H1 (cell line): ENCODE measurements at regions not wholly inside any gene's neighbourhood (a gene's known extent, or its start where the extent isn't known, plus 50 kb on each side); places are given as distances from the start of the nearest gene placed in this dataset.

Experiments
- CTCF ChIA-PET: fragments of 300-600 bp; sonication (Branson Sonifier 250); formaldehyde crosslinking; loops from one replicate; lab custom pipeline; 2021; ENCODE audit not compliant: partially characterized antibody; lab: Charles Lee
- POLR2A ChIA-PET: fragments of 300-600 bp; sonication (Branson Sonifier 250); formaldehyde crosslinking; loops from one replicate; lab custom pipeline; 2021; ENCODE audit warnings: inconsistent platforms; ENCODE audit not compliant: partially characterized antibody; lab: Charles Lee
- DNase-seq, 2 experiments: peaks; one replicate each; pipeline versions ENCODE4 v3.0.0 to v3.0.0-alpha.2; 2010 to 2022; ENCODE audit warnings: low spot score in 2 of 2, low read depth in 1 of 2, mixed read lengths in 1 of 2
- FAIRE-seq: peaks from 2 replicates; lab custom pipeline; 2011; peaks lifted over from hg19 to GRCh38; lab: Jason Lieb, UNC
- H2AFZ ChIP-seq: 2 replicates; pipeline ENCODE4 v1.8.1; 2012; ENCODE audit warnings: low read length, inconsistent platforms
- H2AK5ac ChIP-seq: 2 replicates; pipeline ENCODE4 v1.6.1; 2013; ENCODE audit warnings: low read depth, low read length
- H2BK120ac ChIP-seq: replicated peaks from 2 replicates; pipeline ENCODE3; 2013; ENCODE audit warnings: low read depth, low read length, inconsistent platforms
- H2BK12ac ChIP-seq: 2 replicates; pipeline ENCODE4 v1.6.1; 2013; ENCODE audit warnings: low read depth, low read length
- H2BK15ac ChIP-seq: 2 replicates; pipeline ENCODE4 v1.6.1; 2013; ENCODE audit warnings: low read length
- H2BK20ac ChIP-seq: 2 replicates; pipeline ENCODE4 v1.6.1; 2013; ENCODE audit warnings: low read length
- H2BK5ac ChIP-seq: 2 replicates; pipeline ENCODE4 v1.6.1; 2013; ENCODE audit warnings: low read depth, low read length
- H3K14ac ChIP-seq: 2 replicates; pipeline ENCODE4 v1.6.1; 2013; ENCODE audit warnings: inconsistent platforms; ENCODE audit not compliant: insufficient read length
- H3K18ac ChIP-seq: 2 replicates; pipeline ENCODE4 v1.6.1; 2013; ENCODE audit warnings: low read length; ENCODE audit errors: extremely low read depth
- H3K23ac ChIP-seq: 2 replicates; pipeline ENCODE4 v1.6.1; 2013; ENCODE audit warnings: inconsistent platforms; ENCODE audit not compliant: insufficient read length
- H3K23me2 ChIP-seq: 2 replicates; pipeline ENCODE4 v1.6.1; 2013; ENCODE audit warnings: low read depth, low read length
- H3K27ac ChIP-seq: 2 replicates; pipeline ENCODE4 v1.6.1; 2011; ENCODE audit warnings: low read depth, low read length, inconsistent platforms
- H3K27me3 ChIP-seq, 4 experiments: replicated peaks in 1 of 4; 1 replicate in 1 of 4; 2 replicates in 3 of 4; pipeline versions ENCODE4 v1.6.1 to v1.8.1; 2011 to 2013; ENCODE audit warnings: low read length in 3 of 4, mild to moderate bottlenecking in 3 of 4, inconsistent platforms in 2 of 4, mixed read lengths in 2 of 4, moderate library complexity in 1 of 4; ENCODE audit not compliant: control insufficient read depth in 3 of 4, insufficient read depth in 3 of 4; ENCODE audit errors: extremely low read depth in 1 of 4
- H3K36me3 ChIP-seq, 4 experiments: 2 replicates each; pipeline versions ENCODE4 v1.6.1 to v1.8.1; 2011 to 2013; ENCODE audit warnings: mild to moderate bottlenecking in 4 of 4, low read length in 3 of 4, moderate library complexity in 2 of 4, control low read depth in 1 of 4, inconsistent platforms in 1 of 4; ENCODE audit not compliant: insufficient read depth in 4 of 4, control insufficient read depth in 2 of 4
- H3K4ac ChIP-seq: replicated peaks from 2 replicates; pipeline ENCODE3; 2013; ENCODE audit warnings: low read length, low read depth, mixed read lengths, inconsistent platforms; ENCODE audit not compliant: insufficient read length
- H3K4me1 ChIP-seq, 4 experiments: replicated peaks in 1 of 4; 1 replicate in 1 of 4; 2 replicates in 3 of 4; pipeline versions ENCODE4 v1.6.1 to v1.8.1; 2011 to 2013; ENCODE audit warnings: low read length in 3 of 4, inconsistent platforms in 2 of 4, mixed read lengths in 1 of 4; ENCODE audit not compliant: insufficient read depth in 4 of 4, control insufficient read depth in 3 of 4
- H3K4me2 ChIP-seq, 2 experiments: 2 replicates each; pipeline versions ENCODE4 v1.6.1 to v1.8.1; 2011 to 2013; ENCODE audit warnings: low read depth in 2 of 2, low read length in 2 of 2, control low read depth in 1 of 2, inconsistent platforms in 1 of 2, mild to moderate bottlenecking in 1 of 2; ENCODE audit not compliant: insufficient read depth in 1 of 2
- H3K4me3 ChIP-seq, 4 experiments: fragments of 200-600, 300-600 bp in 1 of 4; sonication (generic), shearing (Covaris generic), sonication (Bioruptor Twin) in 1 of 4; 2 replicates each; pipeline versions ENCODE4 v1.5.1 to v1.8.1; 2011 to 2016; ENCODE audit warnings: low read length in 4 of 4, low read depth in 3 of 4, control low read depth in 2 of 4, inconsistent platforms in 2 of 4, mild to moderate bottlenecking in 2 of 4, mixed read lengths in 1 of 4, moderate library complexity in 1 of 4; ENCODE audit not compliant: insufficient read depth in 2 of 4; ENCODE audit errors: extremely low read depth in 1 of 4
- H3K56ac ChIP-seq: replicated peaks from 2 replicates; pipeline ENCODE3; 2013; ENCODE audit warnings: low read depth, mild to moderate bottlenecking, mixed read lengths, low read length, inconsistent platforms; ENCODE audit not compliant: insufficient read length
- H3K79me1 ChIP-seq: 2 replicates; pipeline ENCODE4 v1.6.1; 2013; ENCODE audit warnings: low read depth, low read length, control low read depth
- H3K79me2 ChIP-seq, 2 experiments: 2 replicates each; pipeline versions ENCODE4 v1.6.1 to v1.8.1; 2012 to 2013; ENCODE audit warnings: low read length in 2 of 2, mild to moderate bottlenecking in 2 of 2, inconsistent platforms in 1 of 2; ENCODE audit not compliant: insufficient read depth in 2 of 2, control insufficient read depth in 1 of 2
- H3K9ac ChIP-seq, 4 experiments: replicated peaks in 1 of 4; 1 replicate in 1 of 4; 2 replicates in 3 of 4; pipeline versions ENCODE4 v1.6.1 to v1.8.1; 2011 to 2013; ENCODE audit warnings: low read depth in 3 of 4, low read length in 3 of 4, control low read depth in 2 of 4, mild to moderate bottlenecking in 2 of 4, moderate library complexity in 2 of 4, inconsistent platforms in 1 of 4; ENCODE audit errors: extremely low read depth in 1 of 4
- H3K9me3 ChIP-seq, 2 experiments: 2 replicates each; pipeline versions ENCODE4 v1.6.1 to v1.8.1; 2012 to 2013; ENCODE audit warnings: mild to moderate bottlenecking in 2 of 2, moderate library complexity in 2 of 2, control low read depth in 1 of 2, inconsistent platforms in 1 of 2, low read depth in 1 of 2, low read length in 1 of 2, mixed read lengths in 1 of 2; ENCODE audit not compliant: insufficient read depth in 2 of 2
- H4K20me1 ChIP-seq, 2 experiments: replicated peaks in 1 of 2; 2 replicates each; pipeline versions ENCODE3 to v1.8.1; 2011 to 2013; ENCODE audit warnings: inconsistent platforms in 2 of 2, low read length in 2 of 2, mild to moderate bottlenecking in 1 of 2; ENCODE audit not compliant: insufficient read depth in 2 of 2, control insufficient read depth in 1 of 2
- H4K5ac ChIP-seq: 2 replicates; pipeline ENCODE4 v1.6.1; 2013; ENCODE audit warnings: low read length, low read depth, mixed read lengths, inconsistent platforms; ENCODE audit not compliant: insufficient read length
- H4K8ac ChIP-seq: 2 replicates; pipeline ENCODE4 v1.8.0; 2013; ENCODE audit warnings: mild to moderate bottlenecking, moderate library complexity, low read length, inconsistent platforms; ENCODE audit not compliant: insufficient read depth; ENCODE audit errors: extremely low read depth
- H4K91ac ChIP-seq: replicated peaks from 2 replicates; pipeline ENCODE3; 2013; ENCODE audit warnings: low read length, mixed read lengths, inconsistent platforms; ENCODE audit not compliant: insufficient read length
- ASH2L ChIP-seq: fragments of 200-600, 300-600 bp; sonication (generic); IDR thresholded peaks from one replicate; pipeline ENCODE4 v1.7.1; 2017; ENCODE audit warnings: low read length
- BRCA1 ChIP-seq: IDR thresholded peaks from 2 replicates; pipeline ENCODE4 v1.6.1; 2012; ENCODE audit warnings: low read depth, low read length, improper control_type of control experiment
- JUND ChIP-seq: IDR thresholded peaks from 2 replicates; pipeline ENCODE4 v1.6.1; 2011; ENCODE audit warnings: mild to moderate bottlenecking, improper control_type of control experiment, low read length
- MAX ChIP-seq: IDR thresholded peaks from 2 replicates; pipeline ENCODE4 v1.6.1; 2012; ENCODE audit warnings: inconsistent platforms
- RFX5 ChIP-seq: IDR thresholded peaks from 2 replicates; pipeline ENCODE4 v1.6.1; 2011; ENCODE audit warnings: low read depth, low read length, improper control_type of control experiment, borderline replicate concordance
- RNF2 ChIP-seq: fragments of 200-900, 300-1000 bp; sonication (generic); IDR thresholded peaks from 2 replicates; pipeline ENCODE4 v1.7.1; 2016; ENCODE audit warnings: borderline replicate concordance, low read depth, mild to moderate bottlenecking, antibody characterized with exemption, low read length; ENCODE audit not compliant: poor library complexity, severe bottlenecking; ENCODE audit errors: missing control alignments
- TAF1 ChIP-seq: IDR thresholded peaks from 2 replicates; pipeline ENCODE4 v1.6.1; 2011; ENCODE audit warnings: mild to moderate bottlenecking, low read depth, low read length
- WGBS, 2 experiments: shearing (Covaris generic) in 1 of 2; methylation state at CpG; one replicate each; pipeline versions ENCODE4 v1.1.6 to v1.1.7; 2013 to 2015; ENCODE audit warnings: low lambda C conversion rate in 2 of 2, mixed read lengths in 2 of 2, inconsistent platforms in 1 of 2, low coverage in 1 of 2, missing lambda C conversion rate in 1 of 2; ENCODE audit not compliant: insufficient replicate concordance in 2 of 2, insufficient coverage in 1 of 2, insufficient read length in 1 of 2; ENCODE audit errors: extremely low coverage in 1 of 2, missing lambda C conversion rate in 1 of 2; 5-methylcytosine and 5-hydroxymethylcytosine counted together

- Histone ChIP-seq H2BK5ac (no peak overlapping the region), H2BK20ac (no peak overlapping the region), H4K20me1 (no peaks in the 10 kb centered on the region), H3K27ac (no peak overlapping the region), H3K18ac (no peak overlapping the region), H3K27me3 (no peaks in the 10 kb centered on the region), H4K5ac (no peak overlapping the region), H3K56ac (no peak overlapping the region), H3K36me3 (no peaks in the 10 kb centered on the region), H3K4me2 (no peak overlapping the region), H4K91ac (no peak overlapping the region), H2AK5ac (no peak overlapping the region), H2AFZ (no peak overlapping the region), H3K4ac (no peak overlapping the region), H3K79me2 (no peaks in the 10 kb centered on the region), H3K4me3 (no peak overlapping the region), H3K23me2 (no peaks in the 10 kb centered on the region), H2BK120ac (no peak overlapping the region), H3K4me1 (no peaks in the 10 kb centered on the region), H2BK12ac (no peak overlapping the region), H3K23ac (no peak overlapping the region), H4K8ac (no peak overlapping the region), H3K9me3 (no peaks in the 10 kb centered on the region), H3K14ac (no peak overlapping the region), H3K79me1 (no peaks in the 10 kb centered on the region), H2BK15ac (no peak overlapping the region), H3K9ac (no peak overlapping the region)
- ChIA-PET CTCF (interaction anchor here (2.8 kb wide), 1 partner anchor 10 kb away, joined by 7 read pairs; no protein-coding TSS in a partner anchor), POLR2A (no interaction called here)
- 89% methylated on average over 2 of the region's 2 CpGs; no CpG with 5 or more reads in 1 of the 2 experiments for WGBS, 2 experiments
- DNase-seq (no peak), FAIRE-seq (no peak)
- TF ChIP-seq ASH2L, result no peak
- TF ChIP-seq MAX, result no peak
- TF ChIP-seq RFX5, result no peak
- no peak for TF ChIP-seq BRCA1
- no peak for TF ChIP-seq RNF2
- TF ChIP-seq TAF1, result no peak
- TF ChIP-seq JUND, result no peak
These were observed 438.5 kb upstream of the PLXNA2 start for GRCh38 chr1:208682664-208683013.
